GM18873 (cell line): ENCODE measurements at regions not wholly inside any gene's neighbourhood (a gene's known extent, or its start where the extent isn't known, plus 50 kb on each side); places are given as distances from the start of the nearest gene placed in this dataset.
"Not testable (repeated sequence)": the region's sequence is repeated elsewhere in the genome, so short reads cannot be mapped to it uniquely, and the experiment has no call there.

Experiments
- ATAC-seq: cut with Tn5 transposase; IDR thresholded peaks from one replicate; pipeline ENCODE4 v1.9.1; 2021; ENCODE audit warnings: mild to moderate bottlenecking, moderate library complexity, moderate number of reproducible peaks; ENCODE audit not compliant: unreplicated experiment, low FRiP score

DNA sequence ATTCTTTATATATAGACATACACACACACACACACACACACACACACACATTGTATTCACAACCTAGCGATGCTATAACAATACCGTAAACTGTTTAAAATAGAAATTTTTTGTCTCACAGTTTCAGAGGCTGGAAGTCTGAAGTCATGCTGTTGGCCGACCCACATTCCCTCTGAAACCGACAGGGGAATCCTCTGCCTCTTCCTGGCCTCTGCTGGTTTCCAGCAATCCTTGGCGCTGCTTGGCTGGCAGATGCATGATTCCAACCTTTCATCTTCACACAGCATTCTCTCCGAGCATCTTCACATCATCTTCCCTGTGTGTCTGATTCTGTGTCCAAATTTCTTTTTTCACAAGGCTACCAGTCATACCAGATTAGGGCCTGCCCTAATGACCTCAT is 94.8 kb downstream of the CCDC71L start:
- no peak for ATAC-seq

DNA sequence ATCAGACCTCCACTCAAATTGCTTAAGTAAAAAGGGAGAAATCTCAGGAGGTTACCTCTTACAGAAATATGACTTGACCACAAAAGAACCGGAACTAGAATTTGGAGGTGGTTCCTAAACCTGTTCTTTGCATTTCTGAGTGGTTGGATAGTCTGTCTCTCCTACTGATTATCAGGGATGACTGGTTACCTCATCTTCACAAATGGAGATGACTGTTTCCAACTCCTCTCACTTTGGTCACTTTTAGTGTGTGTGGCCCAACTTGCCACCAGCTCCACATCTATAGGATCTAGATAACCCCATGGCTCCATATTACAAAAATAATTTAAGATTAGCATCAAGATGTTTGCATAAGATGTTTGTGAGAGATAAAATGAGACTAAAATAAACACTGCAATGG is 95.5 kb downstream of the CCDC71L start:
- no peak for ATAC-seq

DNA sequence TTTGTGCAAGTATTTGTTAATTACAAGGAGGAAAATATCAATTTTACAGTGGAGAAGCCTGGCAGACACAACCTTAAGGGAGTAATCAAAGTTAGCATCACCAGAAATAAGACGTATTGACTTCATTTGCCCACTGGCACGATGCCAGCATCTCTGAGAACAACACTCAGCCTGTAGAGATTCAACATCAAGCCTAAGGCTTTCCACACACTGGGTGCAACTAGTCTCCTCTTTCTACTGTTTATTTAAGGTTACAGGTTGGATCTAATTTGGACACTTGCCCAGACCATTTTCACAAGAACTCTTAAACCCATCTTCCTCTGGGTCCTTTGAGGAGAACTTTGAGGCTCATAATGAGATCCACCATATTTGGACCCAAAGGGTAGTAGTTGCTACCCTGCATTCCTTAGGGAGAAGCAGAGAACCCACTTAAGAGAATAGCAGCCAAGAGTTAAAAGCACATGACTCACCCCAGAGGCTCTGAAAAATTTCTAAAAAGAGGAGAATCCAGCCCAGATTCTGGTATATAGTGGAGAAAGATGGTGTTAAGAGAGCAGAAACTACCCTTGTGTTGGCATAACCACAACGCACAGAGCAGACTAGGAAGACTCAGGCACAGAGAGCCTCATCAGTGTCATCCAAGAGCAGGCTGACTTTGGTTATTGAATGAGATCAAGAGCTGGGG is 97.3 kb downstream of the CCDC71L start:
- no peak for ATAC-seq

DNA sequence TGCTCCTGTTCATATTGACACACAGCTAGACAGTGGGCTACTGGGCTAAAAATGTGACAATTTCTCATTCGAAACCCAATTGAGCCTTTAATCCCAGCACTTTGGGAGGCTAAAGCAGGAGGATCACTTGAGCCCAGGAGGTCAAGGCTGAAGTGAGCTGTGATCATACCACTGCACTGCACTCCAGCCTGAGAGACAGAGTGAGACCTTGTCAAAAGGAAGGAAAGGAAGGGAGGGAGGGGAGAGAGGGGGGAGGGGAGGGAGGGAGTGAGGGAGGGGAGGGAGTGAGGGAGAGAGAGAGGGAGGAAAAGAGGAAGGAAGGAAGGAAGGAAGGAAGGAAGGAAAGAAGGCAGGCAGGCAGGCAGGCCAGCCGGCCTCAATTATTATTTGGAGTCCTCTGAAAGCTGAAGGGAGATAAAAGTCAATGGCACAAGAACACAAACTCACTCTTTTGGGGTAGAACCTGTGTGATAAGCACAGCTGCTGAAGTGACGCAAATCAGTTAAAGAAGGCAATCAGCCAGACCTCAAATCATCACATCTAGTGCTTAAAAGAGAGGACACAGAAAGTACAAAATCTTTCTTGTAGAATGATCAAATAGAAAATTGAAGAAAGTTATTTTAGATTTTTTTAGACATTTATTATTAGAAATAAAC is 98.1 kb downstream of the CCDC71L start:
- ATAC-seq, result no peak

DNA sequence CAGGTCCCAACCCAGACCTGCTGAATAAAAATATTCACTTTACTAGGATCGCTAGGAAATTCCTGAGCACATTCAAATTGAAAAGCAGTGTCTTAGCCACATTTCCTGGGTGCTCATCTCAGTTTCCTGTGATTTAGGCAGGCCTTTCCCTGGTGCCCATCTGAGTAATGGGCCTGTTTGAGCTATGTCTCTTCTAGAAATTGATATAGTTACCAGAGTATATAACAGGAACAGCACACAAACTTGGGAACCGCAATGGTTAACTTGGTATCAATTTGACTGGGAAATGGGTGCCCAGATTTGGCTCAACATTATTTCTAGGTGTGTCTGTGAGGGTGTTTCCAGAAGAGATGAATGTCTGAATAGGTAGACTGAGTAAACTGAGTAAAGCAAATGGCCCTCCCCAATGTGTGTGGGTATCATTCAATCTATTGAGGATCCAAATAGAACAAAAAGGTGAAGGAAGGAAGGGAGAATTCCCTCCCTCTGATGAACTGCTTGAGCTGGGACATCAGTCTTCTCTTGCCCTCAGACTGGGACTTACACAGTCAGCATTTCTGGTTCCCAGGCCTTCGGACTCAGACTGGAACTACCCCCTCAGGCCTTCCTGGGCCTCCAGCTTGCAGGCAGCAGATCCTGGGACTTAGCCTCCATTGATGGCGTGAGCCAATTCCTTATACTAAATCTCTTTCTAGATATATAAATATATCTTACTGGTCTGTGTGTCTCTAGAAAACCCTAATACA is 99.1 kb downstream of the CCDC71L start:
- ATAC-seq, result no peak

DNA sequence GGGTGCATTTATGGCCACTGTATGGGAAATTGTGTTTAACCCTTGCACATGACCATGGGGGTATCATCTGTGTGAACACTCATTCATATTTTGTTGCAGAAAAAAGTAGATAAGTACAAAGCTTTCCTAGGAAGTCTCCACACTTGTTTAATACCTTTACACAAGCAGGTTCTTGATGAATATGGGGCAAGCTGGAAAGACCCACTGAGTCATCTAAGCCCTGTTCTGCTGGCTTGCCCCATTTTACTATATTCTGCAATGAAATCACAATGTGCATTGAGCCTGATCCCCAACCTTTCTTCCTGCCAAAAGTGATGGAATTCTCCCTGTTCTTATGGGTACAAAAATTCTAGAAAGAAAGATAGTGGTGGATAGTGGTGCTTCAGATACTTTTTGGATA is 99.8 kb downstream of the CCDC71L start:
- no peak for ATAC-seq

DNA sequence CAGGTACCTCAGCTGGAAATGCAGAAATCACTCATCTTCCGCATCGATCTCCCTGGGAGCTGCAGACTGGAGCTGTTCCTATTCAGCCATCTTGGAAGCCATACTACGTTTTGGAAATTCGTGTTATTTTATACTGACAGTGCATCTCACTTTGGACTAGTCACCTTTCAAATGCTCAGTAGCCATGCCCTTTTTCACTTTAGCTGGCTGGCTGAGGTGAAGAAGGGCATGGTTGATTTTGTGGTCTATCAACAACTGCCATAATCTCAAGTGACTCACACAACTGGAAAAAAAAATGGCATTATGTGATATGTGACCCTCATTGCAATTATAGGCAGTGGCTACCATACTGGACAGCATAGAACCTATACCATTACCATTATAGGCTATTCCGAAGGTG is 100.5 kb downstream of the CCDC71L start:
- no peak for ATAC-seq

DNA sequence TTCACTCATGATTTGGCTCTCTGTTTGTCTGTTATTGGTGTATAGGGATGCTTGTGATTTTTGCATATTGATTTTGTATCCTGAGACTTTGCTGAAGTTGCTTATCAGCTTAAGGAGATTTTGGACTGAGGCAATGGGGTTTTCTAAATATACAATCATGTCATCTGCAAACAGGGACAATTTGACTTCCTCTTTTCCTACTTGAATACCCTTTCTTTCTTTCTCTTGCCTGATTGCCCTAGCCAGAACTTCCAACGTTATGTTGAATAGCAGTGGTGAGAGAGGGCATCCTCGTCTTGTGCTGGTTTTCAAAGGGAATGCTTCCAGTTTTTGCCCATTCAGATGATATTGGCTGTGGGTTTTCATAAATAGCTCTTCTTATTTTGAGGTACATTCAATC is 104.7 kb downstream of the CCDC71L start:
- not testable (repeated sequence) for ATAC-seq

DNA sequence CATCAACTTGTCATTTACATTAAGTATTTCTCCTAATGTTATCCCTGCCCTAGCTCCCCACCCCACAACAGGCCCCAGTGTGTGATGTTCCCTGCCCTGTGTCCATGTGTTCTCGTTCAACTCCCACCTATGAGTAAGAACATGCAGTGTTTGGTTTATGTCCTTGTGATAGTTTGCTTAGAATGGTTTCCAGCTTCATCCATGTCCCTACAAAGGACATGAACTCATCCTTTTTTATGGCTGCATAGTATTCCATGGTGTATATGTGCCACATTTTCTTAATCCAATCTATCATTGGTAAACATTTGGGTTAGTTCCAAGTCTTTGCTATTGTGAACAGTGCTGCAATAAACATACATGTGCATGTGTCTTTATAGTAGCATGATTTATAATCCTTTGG is 106.3 kb downstream of the CCDC71L start:
- ATAC-seq, result not testable (repeated sequence)

DNA sequence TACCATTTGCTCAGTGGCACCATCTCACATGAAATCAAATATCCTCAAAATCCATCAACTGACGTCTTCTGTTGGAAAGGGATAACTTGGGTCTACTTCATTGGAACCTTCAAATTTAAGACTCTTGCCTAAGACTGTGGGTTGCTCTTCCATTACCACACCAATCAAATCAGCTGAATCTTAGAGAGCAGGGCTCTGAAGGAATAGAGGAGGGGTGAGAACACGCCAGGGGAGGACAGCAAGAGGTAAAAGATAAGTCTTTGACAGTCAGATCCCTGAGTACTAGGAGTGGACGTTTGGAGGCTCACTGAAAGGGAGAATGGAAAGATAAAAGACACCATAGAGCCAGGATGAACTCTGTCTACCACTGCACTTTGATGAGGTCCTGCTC is 107.5 kb downstream of the CCDC71L start:
- ATAC-seq, result no peak

DNA sequence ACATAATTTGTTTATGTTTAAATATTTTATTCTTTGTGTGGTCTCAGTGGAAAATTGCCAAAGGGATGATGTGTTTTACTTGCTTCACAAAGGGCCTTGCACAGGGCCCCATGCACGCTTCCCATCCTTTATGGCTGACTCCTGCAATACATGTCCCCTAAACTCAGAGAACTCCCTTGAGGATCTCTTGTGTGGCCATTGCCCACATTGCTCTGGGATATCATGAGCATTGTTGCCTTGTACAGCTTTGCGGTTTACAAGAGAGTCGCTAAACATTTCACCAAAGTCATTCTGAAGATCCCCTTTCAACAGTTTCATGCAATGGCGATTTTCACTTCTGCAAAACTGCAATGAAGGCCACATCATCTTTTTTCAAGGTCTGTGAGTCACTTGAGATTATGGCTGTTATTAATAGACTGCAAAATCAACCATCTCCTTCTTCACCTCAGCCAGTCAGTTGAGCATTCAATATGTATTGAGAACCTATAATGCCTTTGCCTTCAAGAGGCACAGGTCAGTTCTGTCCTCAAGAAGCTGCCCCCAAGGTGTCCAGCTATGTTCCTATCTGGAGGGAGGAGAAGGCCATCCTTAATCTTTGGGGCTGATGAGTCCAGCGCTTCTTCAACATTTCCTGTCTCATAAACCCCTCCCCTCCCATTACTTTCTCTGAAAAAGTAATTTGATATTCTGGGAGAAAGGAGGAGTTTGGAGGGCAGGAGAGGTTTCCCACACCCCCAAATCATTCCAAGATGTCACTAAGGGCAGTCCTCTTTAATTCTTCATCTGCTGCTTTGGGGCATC is 108.1 kb downstream of the CCDC71L start:
- peak; percentile 98 for ATAC-seq

DNA sequence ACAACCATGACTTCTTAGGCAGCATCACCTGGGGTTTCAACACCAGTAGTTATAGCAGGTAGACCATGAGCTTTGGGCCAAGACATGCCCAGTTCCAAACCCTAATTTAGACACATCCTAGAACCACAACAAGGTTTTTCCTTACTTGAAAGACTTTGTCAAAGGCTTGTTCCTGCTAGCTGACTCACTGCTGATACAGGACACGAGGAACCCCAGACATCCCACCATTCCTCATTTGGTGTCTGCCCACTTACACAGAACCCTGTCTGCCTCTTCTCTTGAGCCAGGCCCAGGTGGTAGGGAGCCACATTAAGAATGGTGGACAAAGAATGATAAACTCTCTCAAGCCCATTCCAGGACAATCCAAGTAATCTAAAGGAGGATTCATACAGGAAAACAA is 109.0 kb downstream of the CCDC71L start:
- ATAC-seq, result no peak

DNA sequence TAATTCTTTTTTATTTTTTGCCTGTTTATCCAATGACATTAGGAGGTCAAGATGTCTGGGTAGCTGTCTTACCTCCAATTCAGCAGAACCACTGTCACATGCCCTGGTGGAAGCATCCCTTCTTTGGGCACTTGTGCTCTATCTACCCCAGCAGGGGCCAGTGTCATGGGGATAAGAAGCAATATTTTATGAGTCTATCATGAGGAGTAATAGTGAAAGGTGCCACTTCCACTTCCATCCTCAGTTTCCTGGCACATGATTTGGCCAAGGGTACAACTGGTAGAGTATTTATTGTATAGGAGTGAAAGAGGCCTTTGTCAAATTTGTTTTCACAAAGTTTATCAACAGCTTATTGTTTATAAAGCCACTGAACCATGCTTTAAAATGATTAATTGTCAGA is 112.5 kb downstream of the CCDC71L start:
- ATAC-seq, result no peak

DNA sequence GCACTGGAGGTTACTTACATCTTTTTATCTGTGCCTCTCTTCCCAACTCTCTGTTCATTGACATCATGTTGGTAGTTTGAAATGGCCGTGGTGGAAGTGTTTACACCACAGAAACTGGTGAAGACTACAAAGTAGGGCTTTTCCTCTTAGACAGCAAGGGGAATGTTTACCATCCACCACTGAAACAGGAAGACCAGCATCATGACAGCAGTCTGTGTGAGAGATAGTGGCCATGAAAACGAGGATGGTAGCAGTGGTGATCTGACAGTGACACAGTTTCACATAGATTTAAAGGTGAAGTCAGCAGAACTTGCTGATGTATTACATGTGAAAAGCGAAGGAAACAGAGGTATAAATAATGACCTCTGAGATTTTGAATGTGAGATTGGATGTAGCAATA is 115.7 kb downstream of the CCDC71L start:
- ATAC-seq, result no peak

DNA sequence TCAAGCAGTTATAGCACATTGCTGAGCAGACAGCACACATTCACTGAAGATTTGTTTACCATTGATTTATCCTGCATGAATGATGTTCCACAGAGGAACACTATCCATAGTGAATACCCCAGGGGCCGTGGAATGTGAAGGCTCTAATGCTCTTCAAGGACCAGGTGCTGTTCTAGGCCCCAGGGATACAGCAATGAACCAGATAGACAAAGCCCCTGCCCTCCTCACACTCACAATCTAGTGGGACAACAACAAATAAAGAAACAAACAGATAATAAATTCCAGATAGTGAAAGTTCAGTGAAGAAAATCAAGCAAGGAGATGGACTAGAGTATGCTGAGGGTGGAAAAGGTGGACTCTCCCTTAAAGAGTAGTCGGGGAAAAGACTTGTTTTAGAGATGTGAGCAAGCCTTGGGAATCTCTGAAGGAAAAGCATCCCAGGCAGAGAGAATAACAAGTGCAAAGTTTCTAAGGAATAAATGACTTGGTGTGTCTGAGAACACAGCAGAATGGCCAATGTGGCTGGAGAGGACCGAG is 117.7 kb downstream of the CCDC71L start:
- no peak for ATAC-seq

DNA sequence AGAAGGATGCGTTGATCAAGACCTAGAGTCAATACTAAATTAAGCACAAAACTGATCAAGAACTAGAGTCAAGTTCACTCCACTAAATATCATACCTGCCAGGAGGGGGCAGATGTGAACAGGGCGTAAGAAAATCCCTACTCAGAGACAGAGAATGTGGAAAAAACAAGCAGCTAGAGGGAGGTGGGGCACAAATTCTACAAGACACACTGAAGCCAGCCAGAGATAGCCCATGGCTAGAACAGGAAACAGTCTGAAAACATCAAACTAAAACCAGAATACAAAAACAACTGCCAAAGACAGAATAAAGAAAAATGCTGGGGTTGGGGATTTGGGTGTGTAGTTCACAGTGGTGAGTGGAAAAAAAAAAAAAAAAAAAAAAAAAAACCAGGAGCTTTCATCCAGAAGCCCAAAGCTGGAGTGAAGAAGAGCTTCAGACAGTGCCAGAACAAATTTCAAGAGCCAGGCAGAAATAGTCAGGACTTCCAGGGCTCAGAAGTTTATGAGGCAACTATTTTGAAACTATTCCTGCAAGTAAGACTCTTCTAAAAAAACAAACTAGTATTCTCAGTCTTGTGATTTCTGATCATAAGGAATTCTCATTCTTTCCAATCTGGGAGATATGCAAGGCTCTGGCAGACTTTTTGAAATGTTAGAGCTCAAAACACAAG is 118.3 kb downstream of the CCDC71L start:
- ATAC-seq, result peak; percentile 62

DNA sequence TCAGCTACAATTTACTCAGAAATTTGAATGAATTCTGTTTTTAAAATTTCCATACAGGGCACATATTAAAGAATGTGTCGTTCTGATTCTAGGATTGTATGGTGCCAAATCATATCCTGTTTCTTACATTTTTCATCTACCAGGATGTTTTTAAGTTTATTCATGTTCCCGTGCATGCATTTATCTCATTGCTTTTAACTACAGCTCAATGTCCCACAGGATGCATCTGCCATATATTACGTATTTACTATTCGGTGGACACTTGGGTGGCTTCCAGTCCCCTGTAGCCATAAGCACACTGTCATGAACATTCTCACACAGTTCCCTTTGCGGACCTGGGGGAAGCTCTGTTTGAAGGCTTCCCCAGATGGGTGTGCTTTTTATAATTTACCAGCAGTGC is 122.3 kb downstream of the CCDC71L start:
- ATAC-seq, result no peak

DNA sequence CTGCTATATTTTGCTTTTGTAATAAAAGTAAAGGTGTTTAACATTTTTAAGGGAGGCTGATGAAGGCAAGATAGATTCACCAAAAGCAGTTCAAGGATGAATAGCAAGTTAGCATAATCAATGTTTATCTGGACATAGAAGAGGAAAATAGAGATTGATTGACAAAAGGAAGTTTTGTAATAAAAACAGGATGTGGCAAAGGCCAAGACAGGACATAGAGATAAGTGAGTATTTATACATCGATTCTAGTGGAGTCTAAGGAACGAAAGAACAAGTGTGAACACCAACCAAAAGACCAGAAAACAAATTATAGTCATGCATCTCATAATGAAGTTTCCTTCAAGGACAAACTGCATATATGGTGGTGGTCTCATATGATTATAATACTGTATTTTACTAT is 123.8 kb downstream of the CCDC71L start:
- no peak for ATAC-seq

DNA sequence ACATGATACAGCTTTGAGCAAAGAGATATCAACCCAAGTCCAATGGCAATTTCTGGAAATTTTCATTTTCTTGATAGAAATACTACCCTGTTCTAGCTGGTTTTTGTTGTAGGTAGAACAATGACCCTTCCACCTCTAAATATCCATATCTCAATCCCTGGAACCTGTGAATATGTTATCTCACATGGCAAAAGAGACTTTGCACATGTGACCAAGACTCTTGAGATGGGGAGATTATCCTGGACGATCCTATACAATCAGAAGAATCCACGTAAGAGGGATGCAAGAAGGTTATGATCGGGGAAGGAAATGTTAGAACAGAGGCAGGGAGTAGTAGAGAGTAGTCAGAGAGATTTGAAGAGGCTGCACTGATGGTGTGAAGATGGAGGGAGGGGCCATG is 124.9 kb downstream of the CCDC71L start:
- no peak for ATAC-seq

DNA sequence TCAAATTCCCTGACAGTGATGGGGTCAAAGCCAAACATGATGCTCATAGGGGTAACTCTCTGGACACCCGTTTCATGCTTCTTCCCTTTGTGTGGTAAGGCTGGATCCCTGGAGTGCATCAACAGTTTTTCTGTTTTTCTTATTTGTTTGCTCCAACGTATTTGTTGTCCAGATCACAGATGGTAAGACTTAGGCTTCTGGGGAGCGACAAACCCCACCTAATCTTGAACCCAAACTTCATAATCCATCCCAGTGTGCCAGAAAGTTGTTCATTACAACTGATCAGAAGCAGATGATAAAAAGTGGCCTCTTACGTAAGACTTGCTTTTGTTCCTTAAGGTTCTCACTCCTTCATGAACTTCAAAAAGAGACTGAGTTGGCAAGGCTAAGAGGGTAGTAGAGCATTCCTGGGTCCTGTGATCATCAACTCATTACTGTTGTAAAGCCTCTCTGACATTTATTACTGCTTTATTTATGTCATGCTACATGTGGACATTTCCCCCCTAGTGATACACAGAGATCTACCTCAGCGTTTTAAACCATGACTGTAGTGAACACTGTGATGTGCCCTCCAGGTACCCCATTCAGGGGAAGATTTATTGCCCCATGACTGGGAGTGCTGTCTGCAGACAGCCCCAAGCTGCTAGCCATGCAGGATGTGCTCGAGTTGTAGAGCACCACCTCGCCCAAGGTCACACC is 125.6 kb downstream of the CCDC71L start:
- ATAC-seq, result no peak
